AG09309 (cell line): ENCODE measurements at regions not wholly inside any gene's neighbourhood (a gene's known extent, or its start where the extent isn't known, plus 50 kb on each side); places are given as distances from the start of the nearest gene placed in this dataset.

ENCODE experiments used
- DNase-seq: peaks from one replicate; pipeline ENCODE4 v3.0.0-alpha.2; 2010; ENCODE audit warnings: low read depth
- H3K4me3 ChIP-seq: 2 replicates; pipeline ENCODE4 v1.5.1; 2011; ENCODE audit warnings: mild to moderate bottlenecking, low read depth, low read length, moderate library complexity; ENCODE audit not compliant: control insufficient read depth
- CTCF ChIP-seq: IDR thresholded peaks from 2 replicates; pipeline ENCODE4 v1.5.1; 2011; ENCODE audit warnings: mild to moderate bottlenecking, low read depth, low read length, inconsistent platforms; ENCODE audit not compliant: insufficient read depth, control insufficient read depth; ENCODE audit errors: missing control alignments

DNA sequence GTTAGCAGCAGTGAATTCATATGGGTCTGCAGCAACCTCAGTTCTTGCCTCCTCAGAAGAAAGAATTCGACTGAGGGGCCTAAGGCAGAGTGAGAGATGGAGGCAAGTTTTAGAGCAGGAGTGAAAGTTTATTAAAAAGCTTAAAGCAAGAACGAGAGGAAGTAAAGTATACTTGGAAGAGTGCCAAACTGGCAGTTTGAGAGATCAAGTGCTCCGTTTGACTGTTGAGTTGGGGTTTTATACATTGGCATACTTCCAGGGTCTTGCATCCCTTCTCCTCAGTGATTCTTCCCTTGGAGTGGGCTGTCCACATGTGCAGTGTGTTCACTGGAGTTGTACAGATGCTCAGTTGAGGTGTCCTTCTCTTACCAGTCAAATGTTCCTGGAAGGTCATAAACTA lies 203.6 kb downstream of the SPATA31D1 start:
- no peak overlapping the region for H3K4me3 ChIP-seq
- no peak for TF ChIP-seq CTCF
- DNase-seq: no peak

DNA sequence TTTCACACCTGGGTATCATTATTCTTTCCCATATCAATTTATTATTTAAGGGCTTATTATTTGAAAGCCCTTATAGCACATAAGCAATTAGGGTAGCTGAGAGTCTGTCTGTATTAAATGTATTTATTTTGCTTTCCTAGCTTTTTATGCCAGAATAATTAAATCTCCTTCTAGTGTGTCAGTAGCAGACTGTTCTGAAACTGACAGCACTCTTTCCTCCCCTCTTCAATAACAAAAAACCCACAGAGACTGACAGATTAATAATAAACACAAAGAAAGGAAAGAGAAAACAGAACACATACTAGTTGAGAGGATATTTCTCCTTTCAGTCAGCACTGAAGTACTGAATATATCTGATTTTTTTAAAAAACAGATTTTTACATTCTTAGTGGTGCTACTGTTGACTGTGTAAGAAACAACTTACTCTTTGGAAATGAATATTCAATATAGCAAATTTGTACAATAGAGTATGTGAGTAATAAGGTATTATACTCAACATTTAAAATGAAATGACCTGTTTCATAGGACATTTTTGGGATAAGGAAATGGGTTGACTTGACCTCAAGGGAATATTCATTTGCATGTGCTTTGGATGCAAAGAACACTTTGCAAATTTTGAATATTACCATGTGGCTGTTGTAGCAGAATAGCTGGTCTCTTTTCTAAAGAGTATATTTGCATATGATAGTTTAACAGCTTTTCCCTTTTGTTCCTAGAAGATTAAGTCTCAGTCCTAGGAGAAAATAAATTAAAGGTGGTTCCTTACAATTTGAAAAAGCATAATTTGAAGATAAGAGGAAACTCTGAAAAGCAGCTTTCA lies 208.3 kb downstream of the SPATA31D1 start:
- TF ChIP-seq CTCF: no peak
- no peak for DNase-seq
- no peak overlapping the region for H3K4me3 ChIP-seq

DNA sequence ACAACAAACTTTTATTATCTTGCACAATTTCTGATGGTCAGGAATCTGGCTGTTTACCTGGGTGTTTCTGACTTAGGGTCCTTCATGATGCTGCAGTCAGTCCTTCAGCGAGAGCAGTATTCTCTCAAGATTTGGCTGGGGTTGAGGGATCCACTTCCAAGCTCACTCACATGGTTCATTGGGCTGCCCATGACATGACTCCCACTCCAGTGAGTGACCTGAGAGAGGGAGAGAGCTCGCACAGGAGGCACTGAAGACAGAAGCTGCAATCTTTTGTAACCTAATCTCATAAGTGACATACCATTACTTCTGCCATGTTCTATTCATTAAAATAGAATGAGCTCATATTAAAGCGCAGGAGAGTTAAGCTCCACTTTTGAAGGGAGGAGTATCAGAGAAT lies 212.6 kb downstream of the SPATA31D1 start:
- TF ChIP-seq CTCF: no peak
- DNase-seq: no peak
- H3K4me3 ChIP-seq: no peak overlapping the region

DNA sequence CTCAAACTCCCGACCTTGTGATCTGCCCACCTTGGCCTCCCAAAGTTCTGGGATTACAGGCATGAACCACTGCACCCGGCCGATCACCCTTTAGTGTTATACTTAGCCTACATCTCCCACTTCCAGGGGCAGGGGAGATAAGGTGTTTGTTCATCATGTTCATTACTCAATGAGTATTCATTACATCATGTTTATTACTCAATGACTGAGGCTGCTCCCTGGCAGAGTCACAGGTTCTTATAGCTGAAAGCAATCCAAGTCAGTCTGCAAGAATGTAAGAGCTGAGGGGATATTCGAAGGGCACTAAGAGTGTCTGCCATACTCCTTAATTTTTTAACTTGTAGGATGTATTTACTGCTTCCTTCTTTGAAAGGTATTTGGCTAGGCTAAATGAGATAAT lies 214.2 kb downstream of the SPATA31D1 start:
- TF ChIP-seq CTCF: no peak
- H3K4me3 ChIP-seq: no peak overlapping the region
- peak; percentile 39 for DNase-seq

DNA sequence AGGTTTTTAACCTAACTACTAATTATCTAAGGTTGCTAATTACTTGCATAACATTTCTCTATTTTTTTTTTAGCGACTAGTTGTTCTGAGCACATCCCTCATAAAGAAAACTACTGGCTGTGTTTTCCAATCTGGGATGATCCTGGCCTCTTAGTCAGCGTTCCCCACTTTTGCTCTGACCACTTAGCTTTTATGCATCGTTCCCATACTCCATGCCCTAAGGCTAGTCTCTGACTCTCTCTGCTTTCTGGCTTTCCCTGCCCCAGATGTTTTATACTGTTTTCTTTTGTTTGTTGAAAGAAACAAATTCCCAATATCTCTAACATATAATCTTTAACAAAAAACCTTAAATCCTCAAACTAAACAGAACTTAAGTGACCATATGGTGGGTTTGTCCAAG lies 217.9 kb downstream of the SPATA31D1 start:
- no peak for TF ChIP-seq CTCF
- no peak for DNase-seq
- H3K4me3 ChIP-seq: no peak overlapping the region

- no peak overlapping the region for H3K4me3 ChIP-seq
- TF ChIP-seq CTCF: no peak
- DNase-seq: no peak
These were observed 218.4 kb downstream of the SPATA31D1 start for GRCh38 chr9:82206946-82207345.

DNA sequence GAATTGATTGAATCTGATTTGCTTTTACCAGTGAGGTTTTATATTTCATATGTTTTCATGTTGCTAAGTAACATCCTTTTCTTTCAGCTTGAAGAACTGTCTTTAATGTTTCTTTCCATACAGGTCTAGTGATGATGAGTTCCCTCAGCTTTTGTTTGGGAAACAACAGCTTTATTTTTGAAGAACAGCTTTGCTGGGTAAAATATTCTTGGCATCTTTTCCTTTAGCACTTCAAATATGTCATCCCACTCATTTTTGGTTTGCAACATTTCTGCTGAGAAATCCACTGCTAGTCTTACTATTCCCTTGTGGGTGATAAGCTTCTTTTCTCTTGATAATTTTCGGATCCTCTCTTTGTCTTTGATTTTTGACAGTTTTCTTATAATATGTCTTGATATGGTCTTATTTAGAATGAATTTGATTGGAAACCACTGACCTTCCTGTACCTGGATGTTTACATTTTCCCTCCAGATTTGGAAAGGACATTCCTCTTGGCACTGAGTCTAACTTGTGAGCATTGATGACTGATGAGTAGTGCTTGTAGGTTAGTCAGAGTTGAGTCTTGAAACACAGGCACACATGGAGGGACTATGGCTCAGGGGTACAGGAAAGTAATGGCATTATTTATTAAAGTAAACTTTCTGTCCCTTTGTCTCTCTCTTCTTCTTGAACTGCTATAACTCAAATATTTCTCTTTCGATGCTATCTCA lies 220.3 kb downstream of the SPATA31D1 start:
- DNase-seq: no peak
- H3K4me3 ChIP-seq: no peak overlapping the region
- TF ChIP-seq CTCF: no peak
